Activated CD4-positive, alpha-beta T cell treated with anti-CD3 and anti-CD28 coated beads, Interleukin-2, Interleukin-6, amounts not matched to agents 100 ng/mL and 50 ng/mL, durations not matched to agents 16 hours and 8 hours (primary cell): ENCODE measurements at regions not wholly inside any gene's neighbourhood (a gene's known extent, or its start where the extent isn't known, plus 50 kb on each side); places are given as distances from the start of the nearest gene placed in this dataset.
"Not testable (repeated sequence)": the region's sequence is repeated elsewhere in the genome, so short reads cannot be mapped to it uniquely, and the experiment has no call there.

ENCODE experiments used
- DNase-seq: peaks from one replicate; pipeline ENCODE4 v3.0.0-alpha.2; 2020

- DNase-seq = no peak
Observed at GRCh38 chr5:92760550-92760949, 820.5 kb downstream of the NR2F1-AS1 start.

- DNase-seq = no peak
Observed at GRCh38 chr5:92758552-92758951, 822.5 kb downstream of the NR2F1-AS1 start.

GRCh38 chr5:92749943-92750342 is 831.1 kb downstream of the NR2F1-AS1 start:
- no peak for DNase-seq

GRCh38 chr5:92748072-92748676 is 832.8 kb downstream of the NR2F1-AS1 start:
- DNase-seq = no peak

GRCh38 chr5:92741906-92742305 is 839.1 kb downstream of the NR2F1-AS1 start:
- no peak for DNase-seq

GRCh38 chr5:92734211-92734940 is 846.6 kb downstream of the NR2F1-AS1 start:
- no peak for DNase-seq

GRCh38 chr5:92730486-92730885 is 850.5 kb downstream of the NR2F1-AS1 start:
- no peak for DNase-seq

GRCh38 chr5:92729088-92729487 is 851.9 kb downstream of the NR2F1-AS1 start:
- DNase-seq = no peak

- no peak for DNase-seq
Observed at GRCh38 chr5:92715946-92716520, 865.0 kb downstream of the NR2F1-AS1 start.

- DNase-seq = no peak
Observed at GRCh38 chr5:92713826-92714225, 867.2 kb downstream of the NR2F1-AS1 start.

- no peak for DNase-seq
Observed at GRCh38 chr5:92713335-92713743, 867.7 kb downstream of the NR2F1-AS1 start.

- DNase-seq = no peak
Observed at GRCh38 chr5:92711956-92712355, 869.1 kb downstream of the NR2F1-AS1 start.

GRCh38 chr5:92704590-92704989 is 876.4 kb downstream of the NR2F1-AS1 start:
- DNase-seq = no peak

- no peak for DNase-seq
Observed at GRCh38 chr5:92703976-92704375, 877.0 kb downstream of the NR2F1-AS1 start.

GRCh38 chr5:92695123-92696003 is 885.7 kb downstream of the NR2F1-AS1 start:
- DNase-seq = no peak

- DNase-seq = no peak
Observed at GRCh38 chr5:92694067-92694466, 887.0 kb downstream of the NR2F1-AS1 start.

GRCh38 chr5:92691955-92692354 is 889.1 kb downstream of the NR2F1-AS1 start:
- DNase-seq = not testable (repeated sequence)

GRCh38 chr5:92687821-92688722 is 892.9 kb downstream of the NR2F1-AS1 start:
- no peak for DNase-seq

GRCh38 chr5:92678640-92679039 is 902.4 kb downstream of the NR2F1-AS1 start:
- no peak for DNase-seq

- DNase-seq = no peak
Observed at GRCh38 chr5:92676215-92677165, 904.5 kb downstream of the NR2F1-AS1 start.

GRCh38 chr5:92674321-92674720 is 906.7 kb downstream of the NR2F1-AS1 start:
- DNase-seq = no peak
